Activated B cell treated with CpG ODN at 0.5 μM for 24 hours (primary cell): ENCODE measurements at regions not wholly inside any gene's neighbourhood (a gene's known extent, or its start where the extent isn't known, plus 50 kb on each side); places are given as distances from the start of the nearest gene placed in this dataset.

Source experiments
- ATAC-seq: fragments of 200-7000 bp; cut with Tn5 transposase; one replicate; pipeline ENCODE4 v1.10.0; 2021; ENCODE audit warnings: low read depth, mild to moderate bottlenecking, moderate library complexity
- CTCF ChIA-PET: fragments of 350-600 bp; sonication (Branson Sonifier 250); formaldehyde crosslinking; loops from one replicate; lab custom pipeline; 2021; ENCODE audit warnings: antibody characterized with exemption; lab: Charles Lee
- POLR2A ChIA-PET: fragments of 350-600 bp; sonication (Branson Sonifier 250); formaldehyde crosslinking; loops from one replicate; lab custom pipeline; 2021; ENCODE audit warnings: antibody characterized with exemption; lab: Charles Lee
- DNase-seq: peaks from one replicate; pipeline ENCODE4 v3.0.0; 2022
- H3K27ac Mint-ChIP-seq: one replicate; pipeline ENCODE4 v1.8.0; 2020; ENCODE audit warnings: mixed read lengths
- H3K27me3 Mint-ChIP-seq: one replicate; pipeline ENCODE4 v1.8.0; 2021; ENCODE audit warnings: mixed read lengths
- H3K36me3 Mint-ChIP-seq: one replicate; pipeline ENCODE4 v1.8.0; 2021; ENCODE audit warnings: low read depth, mixed read lengths
- H3K4me1 Mint-ChIP-seq: one replicate; pipeline ENCODE4 v1.8.0; 2021; ENCODE audit warnings: mixed read lengths
- H3K4me3 Mint-ChIP-seq: one replicate; pipeline ENCODE4 v1.8.0; 2020; ENCODE audit warnings: mild to moderate bottlenecking, mixed read lengths
- H3K9me3 Mint-ChIP-seq: one replicate; pipeline ENCODE4 v1.8.0; 2020; ENCODE audit warnings: mixed read lengths
- intact Hi-C: fragments of 100-400 bp; cut with micrococcal nuclease; formaldehyde crosslinking; loops from one replicate; pipeline ENCODE4 v1.15.1; 2024
- TF ChIP-seq, protein P1 (sequence below): fragments of 200-600 bp; IDR thresholded peaks from one replicate; pipeline ENCODE4 v1.8.0; 2022; ENCODE audit warnings: antibody characterized with exemption, mild to moderate bottlenecking

- Mint-ChIP-seq H3K27me3 (peaks cover 2% of the 10 kb centered on the region), H3K9me3 (no peaks in the 10 kb centered on the region), H3K36me3 (no peaks in the 10 kb centered on the region), H3K4me3 (no peak overlapping the region), H3K4me1 (no peaks in the 10 kb centered on the region), H3K27ac (no peak overlapping the region)
- ChIA-PET POLR2A (no interaction called here), CTCF (no interaction called here)
- DNase-seq: no peak
- intact Hi-C loops: no loop called here
- TF ChIP-seq, protein P1, sequence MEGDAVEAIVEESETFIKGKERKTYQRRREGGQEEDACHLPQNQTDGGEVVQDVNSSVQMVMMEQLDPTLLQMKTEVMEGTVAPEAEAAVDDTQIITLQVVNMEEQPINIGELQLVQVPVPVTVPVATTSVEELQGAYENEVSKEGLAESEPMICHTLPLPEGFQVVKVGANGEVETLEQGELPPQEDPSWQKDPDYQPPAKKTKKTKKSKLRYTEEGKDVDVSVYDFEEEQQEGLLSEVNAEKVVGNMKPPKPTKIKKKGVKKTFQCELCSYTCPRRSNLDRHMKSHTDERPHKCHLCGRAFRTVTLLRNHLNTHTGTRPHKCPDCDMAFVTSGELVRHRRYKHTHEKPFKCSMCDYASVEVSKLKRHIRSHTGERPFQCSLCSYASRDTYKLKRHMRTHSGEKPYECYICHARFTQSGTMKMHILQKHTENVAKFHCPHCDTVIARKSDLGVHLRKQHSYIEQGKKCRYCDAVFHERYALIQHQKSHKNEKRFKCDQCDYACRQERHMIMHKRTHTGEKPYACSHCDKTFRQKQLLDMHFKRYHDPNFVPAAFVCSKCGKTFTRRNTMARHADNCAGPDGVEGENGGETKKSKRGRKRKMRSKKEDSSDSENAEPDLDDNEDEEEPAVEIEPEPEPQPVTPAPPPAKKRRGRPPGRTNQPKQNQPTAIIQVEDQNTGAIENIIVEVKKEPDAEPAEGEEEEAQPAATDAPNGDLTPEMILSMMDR: no peak
- ATAC-seq: no peak
Measured at GRCh38 chr10:28354511-28354910, 51.6 kb upstream of the MPP7 start.

DNA sequence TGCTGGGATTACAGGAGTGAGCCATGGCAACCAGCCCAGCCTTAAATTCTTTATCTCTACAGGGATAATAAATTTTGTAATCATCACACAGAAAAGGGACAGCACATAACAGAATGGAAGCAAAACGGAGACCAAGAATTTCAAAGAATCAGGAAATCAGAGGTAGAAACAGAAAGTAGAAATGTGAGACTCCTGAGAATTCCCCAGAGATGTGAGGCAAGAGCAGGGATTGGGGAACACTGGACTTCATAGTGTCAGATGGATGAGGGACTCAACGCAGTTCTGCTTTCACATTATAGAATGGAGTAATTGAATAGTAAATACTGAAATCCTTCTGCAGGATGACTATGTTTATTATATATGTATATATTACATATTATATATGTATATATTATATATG is 52.5 kb upstream of the MPP7 start:
- Mint-ChIP-seq H3K9me3 (no peaks in the 10 kb centered on the region), H3K4me1 (no peaks in the 10 kb centered on the region), H3K27ac (no peak overlapping the region), H3K36me3 (no peaks in the 10 kb centered on the region), H3K27me3 (peaks cover 6% of the 10 kb centered on the region), H3K4me3 (no peak overlapping the region)
- DNase-seq (no peak), ATAC-seq (no peak)
- POLR2A ChIA-PET: no interaction called here
- intact Hi-C loops: no loop called here
- TF ChIP-seq, protein P1: no peak
- CTCF ChIA-PET: no interaction called here

- no peaks in the 10 kb centered on the region for H3K36me3 Mint-ChIP-seq
- DNase-seq (no peak), ATAC-seq (no peak)
- CTCF ChIA-PET: no interaction called here
- no peak overlapping the region for H3K4me3 Mint-ChIP-seq
- intact Hi-C loops: no loop called here
- peaks cover 5% of the 10 kb centered on the region for H3K27me3 Mint-ChIP-seq
- TF ChIP-seq, protein P1: no peak
- no peaks in the 10 kb centered on the region for H3K4me1 Mint-ChIP-seq
- POLR2A ChIA-PET: no interaction called here
- no peak overlapping the region for H3K27ac Mint-ChIP-seq
- no peaks in the 10 kb centered on the region for H3K9me3 Mint-ChIP-seq
Measured at GRCh38 chr10:28359334-28359733, 56.5 kb upstream of the MPP7 start.

- CTCF ChIA-PET: no interaction called here
- intact Hi-C loops: no loop called here
- POLR2A ChIA-PET: no interaction called here
- peaks cover 5% of the 10 kb centered on the region for H3K27me3 Mint-ChIP-seq
- peaks cover under 1% of the 10 kb centered on the region for H3K4me1 Mint-ChIP-seq
- DNase-seq: no peak
- no peak overlapping the region for H3K27ac Mint-ChIP-seq
- no peak overlapping the region for H3K4me3 Mint-ChIP-seq
- TF ChIP-seq, protein P1: no peak
- ATAC-seq: no peak
- H3K9me3 Mint-ChIP-seq: no peaks in the 10 kb centered on the region
- no peaks in the 10 kb centered on the region for H3K36me3 Mint-ChIP-seq
Measured at GRCh38 chr10:28360175-28360574, 57.3 kb upstream of the MPP7 start.

- ATAC-seq (no peak), DNase-seq (no peak)
- no peak overlapping the region for H3K4me3 Mint-ChIP-seq
- peaks cover 31% of the 10 kb centered on the region for H3K4me1 Mint-ChIP-seq
- H3K27me3 Mint-ChIP-seq: peaks cover 5% of the 10 kb centered on the region
- no peaks in the 10 kb centered on the region for H3K9me3 Mint-ChIP-seq
- TF ChIP-seq, protein P1: no peak
- intact Hi-C loops: no loop called here
- H3K36me3 Mint-ChIP-seq: no peaks in the 10 kb centered on the region
- H3K27ac Mint-ChIP-seq: no peak overlapping the region
- CTCF ChIA-PET: no interaction called here
- POLR2A ChIA-PET: no interaction called here
Measured at GRCh38 chr10:28363376-28363775, 60.5 kb upstream of the MPP7 start.
